Endothelial cell of umbilical vein (primary cell): ENCODE measurements at regions not wholly inside any gene's neighbourhood (a gene's known extent, or its start where the extent isn't known, plus 50 kb on each side); places are given as distances from the start of the nearest gene placed in this dataset.

Experiments used
- BruUV-seq: library from RNA; stranded (reverse); fragments of 400-500 nt; replicated peaks from 2 replicates; lab custom pipeline; 2021; lab: Mats Ljungman, UMichigan
- CTCF ChIA-PET: fragments of 300-600, 350-600 bp; sonication (Branson Sonifier 250); formaldehyde crosslinking; loops from one replicate; lab custom pipeline; 2021; ENCODE audit warnings: antibody characterized with exemption, inconsistent platforms; lab: Charles Lee
- POLR2A ChIA-PET: fragments of 300-600, 350-600 bp; sonication (Branson Sonifier 250); formaldehyde crosslinking; loops from one replicate; lab custom pipeline; 2021; ENCODE audit warnings: antibody characterized with exemption, inconsistent platforms; lab: Charles Lee
- DNase-seq: peaks from one replicate; pipeline ENCODE4 v3.0.0-alpha.2; 2011; ENCODE audit warnings: low read depth, low spot score
- FAIRE-seq: peaks from 2 replicates; lab custom pipeline; 2011; peaks lifted over from hg19 to GRCh38; lab: Jason Lieb, UNC
- H2AFZ ChIP-seq: 2 replicates; pipeline ENCODE4 v1.6.0; 2012; ENCODE audit warnings: low read depth, low read length, control low read depth, inconsistent platforms
- H3K27ac ChIP-seq: 2 replicates; pipeline ENCODE4 v1.5.1; 2011; ENCODE audit warnings: low read depth, mild to moderate bottlenecking, control low read depth, low read length, moderate library complexity; ENCODE audit not compliant: insufficient read depth
- H3K27me3 ChIP-seq, 2 experiments: 2 replicates each; pipeline versions ENCODE4 v1.6.0 to v1.6.1; 2011; ENCODE audit warnings: low read length in 2 of 2, mixed read lengths in 1 of 2; ENCODE audit not compliant: control insufficient read depth in 2 of 2, insufficient read depth in 2 of 2
- H3K36me3 ChIP-seq, 2 experiments: 2 replicates in 1 of 2; 3 replicates in 1 of 2; pipeline ENCODE4 v1.5.1; 2011; ENCODE audit warnings: low read length in 2 of 2, mild to moderate bottlenecking in 1 of 2, moderate library complexity in 1 of 2; ENCODE audit not compliant: control insufficient read depth in 2 of 2, insufficient read depth in 2 of 2; ENCODE audit errors: extremely low read depth in 1 of 2
- H3K4me1 ChIP-seq: 3 replicates; pipeline ENCODE4 v1.5.1; 2011; ENCODE audit warnings: mild to moderate bottlenecking, low read length; ENCODE audit not compliant: control insufficient read depth, insufficient read depth; ENCODE audit errors: extremely low read depth
- H3K4me2 ChIP-seq: 2 replicates; pipeline ENCODE4 v1.6.1; 2011; ENCODE audit warnings: low read length, control low read depth, mixed read lengths; ENCODE audit not compliant: insufficient read depth
- H3K4me3 ChIP-seq, 3 experiments: fragments of 200-600 bp in 1 of 3; sonication (generic), shearing (Covaris generic) in 1 of 3; replicated peaks in 1 of 3; 2 replicates each; pipeline ENCODE4 v1.5.1; 2011 to 2016; ENCODE audit warnings: control low read depth in 3 of 3, low read length in 3 of 3, mild to moderate bottlenecking in 2 of 3, inconsistent platforms in 1 of 3, low read depth in 1 of 3, moderate library complexity in 1 of 3; ENCODE audit not compliant: insufficient read depth in 1 of 3
- H3K79me2 ChIP-seq: 2 replicates; pipeline ENCODE4 v1.6.0; 2012; ENCODE audit warnings: low read length, inconsistent platforms; ENCODE audit not compliant: control insufficient read depth, insufficient read depth
- H3K9ac ChIP-seq: replicated peaks from 2 replicates; pipeline ENCODE3; 2011; ENCODE audit warnings: low read length, control low read depth; ENCODE audit not compliant: insufficient read depth; ENCODE audit errors: extremely low read depth
- H3K9me1 ChIP-seq: replicated peaks from 3 replicates; pipeline ENCODE4 v1.6.0; 2011; ENCODE audit warnings: mild to moderate bottlenecking, low read length; ENCODE audit not compliant: control insufficient read depth, insufficient read depth; ENCODE audit errors: extremely low read depth
- H3K9me3 ChIP-seq: replicated peaks from 2 replicates; pipeline ENCODE4 v1.5.1; 2012; ENCODE audit warnings: low read length, inconsistent platforms; ENCODE audit not compliant: control insufficient read depth, insufficient read depth
- H4K20me1 ChIP-seq: replicated peaks from 2 replicates; pipeline ENCODE3; 2011; ENCODE audit warnings: mild to moderate bottlenecking, low read length; ENCODE audit not compliant: control insufficient read depth, insufficient read depth; ENCODE audit errors: extremely low read depth
- EZH2 ChIP-seq: IDR thresholded peaks from 2 replicates; pipeline ENCODE4 v1.6.1; 2012; ENCODE audit warnings: borderline replicate concordance, low read depth, mild to moderate bottlenecking, moderate library complexity, low read length, inconsistent platforms; ENCODE audit not compliant: severe bottlenecking
- FOS ChIP-seq: IDR thresholded peaks from 2 replicates; pipeline ENCODE4 v1.6.1; 2011; ENCODE audit warnings: mild to moderate bottlenecking, low read length, moderate library complexity, borderline replicate concordance; ENCODE audit not compliant: insufficient read depth
- JUN ChIP-seq: IDR thresholded peaks from 2 replicates; pipeline ENCODE4 v1.6.1; 2011; ENCODE audit warnings: borderline replicate concordance, low read depth; ENCODE audit not compliant: insufficient read length, insufficient read depth
- MAX ChIP-seq: IDR thresholded peaks from 2 replicates; pipeline ENCODE4 v1.6.1; 2011; ENCODE audit not compliant: insufficient read depth, insufficient read length
- MYC ChIP-seq: IDR thresholded peaks from one replicate; pipeline ENCODE4 v1.6.1; 2011; ENCODE audit warnings: mild to moderate bottlenecking, low read depth, low read length
- POLR2A ChIP-seq: IDR thresholded peaks from 2 replicates; pipeline ENCODE4 v1.6.1; 2012; ENCODE audit warnings: low read depth, mild to moderate bottlenecking, control low read depth, low read length
- POLR2AphosphoS5 ChIP-seq: IDR thresholded peaks from 2 replicates; pipeline ENCODE4 v1.6.1; 2012; ENCODE audit warnings: low read depth, mild to moderate bottlenecking, control low read depth, low read length, moderate library complexity; ENCODE audit not compliant: insufficient read depth
- dilution Hi-C: fragments of 300-500 bp; cut with MboI; formaldehyde crosslinking; loops from one replicate; pipeline ENCODE4 v1.15.0; 2019; ENCODE audit warnings: low sequenced_read_pairs; ENCODE audit not compliant: extremely low pct_ligation_motif_present
- intact Hi-C: fragments of 100-400 bp; cut with micrococcal nuclease; formaldehyde crosslinking; loops from one replicate; pipeline ENCODE4 v1.10.0; 2022

- Histone ChIP-seq H3K36me3 (no peaks in the 10 kb centered on the region), H3K9me3 (no peaks in the 10 kb centered on the region), H3K4me2 (no peak overlapping the region), H3K9me1 (no peaks in the 10 kb centered on the region), H3K9ac (no peak overlapping the region), H3K27me3 (no peaks in the 10 kb centered on the region), H4K20me1 (no peaks in the 10 kb centered on the region), H3K79me2 (no peaks in the 10 kb centered on the region), H3K27ac (no peak overlapping the region), H2AFZ (no peak overlapping the region), H3K4me3 (no peak overlapping the region), H3K4me1 (no peaks in the 10 kb centered on the region)
- POLR2A ChIA-PET: no interaction called here
- FAIRE-seq (no peak), DNase-seq (no peak)
- dilution Hi-C loops: no loop called here
- BruUV-seq: no TSS peak
- TF ChIP-seq JUN (no peak), POLR2AphosphoS5 (no peak), MAX (no peak), MYC (no peak), POLR2A (no peak)
- intact Hi-C loops: no loop called here
- CTCF ChIA-PET: no interaction called here
Observed at GRCh38 chr4:155521382-155521781, 144.6 kb upstream of the MAP9 start.

DNA sequence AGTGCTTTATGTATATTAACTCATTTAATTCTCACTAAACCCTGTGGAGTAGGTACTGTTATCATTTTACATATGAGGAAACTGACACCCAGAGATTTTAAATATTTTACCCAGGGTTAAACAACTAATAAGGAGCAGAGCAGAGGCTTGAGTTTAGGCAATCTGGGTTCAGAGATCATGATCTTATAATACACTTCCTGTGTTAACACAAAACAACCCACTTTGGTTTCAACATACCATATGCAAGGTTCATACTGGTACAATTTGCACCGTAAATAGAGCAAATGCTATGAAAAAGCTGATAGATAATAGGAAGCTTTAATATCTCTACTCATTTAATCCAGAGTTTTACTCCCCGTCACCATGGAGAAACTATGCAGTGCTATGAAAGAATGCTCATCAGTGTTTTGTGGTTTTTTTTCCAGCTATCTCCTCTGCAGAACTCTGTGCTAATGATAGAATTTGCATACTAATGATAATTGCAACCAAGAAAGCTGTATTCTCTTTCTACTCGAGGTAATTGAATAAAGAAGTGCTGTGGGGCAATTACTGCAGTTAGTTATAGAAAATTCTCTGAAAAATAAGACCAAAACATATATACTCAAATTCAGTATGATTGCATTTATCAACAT is 138.8 kb upstream of the MAP9 start:
- Histone ChIP-seq H3K9ac (no peak overlapping the region), H3K4me3 (no peak overlapping the region), H3K9me3 (no peaks in the 10 kb centered on the region), H2AFZ (no peak overlapping the region), H3K36me3 (no peaks in the 10 kb centered on the region), H3K27me3 (no peaks in the 10 kb centered on the region), H3K27ac (no peak overlapping the region), H3K9me1 (no peaks in the 10 kb centered on the region), H3K79me2 (no peaks in the 10 kb centered on the region), H3K4me2 (no peak overlapping the region), H4K20me1 (no peaks in the 10 kb centered on the region), H3K4me1 (peaks cover 5% of the 10 kb centered on the region)
- CTCF ChIA-PET: interaction anchor here (1.0 kb wide), 1 partner anchor 41 kb away, joined by 3 read pairs; no protein-coding TSS in a partner anchor
- BruUV-seq: no TSS peak
- intact Hi-C loops (no loop called here), dilution Hi-C loops (no loop called here)
- TF ChIP-seq MYC (no peak), EZH2 (no peak), FOS (no peak), POLR2AphosphoS5 (no peak), MAX (no peak), JUN (no peak)
- FAIRE-seq (no peak), DNase-seq (no peak)
- POLR2A ChIA-PET: no interaction called here
